ENCODE measurements at regions not wholly inside any gene's neighbourhood (a gene's known extent, or its start where the extent isn't known, plus 50 kb on each side); places are given as distances from the start of the nearest gene placed in this dataset.

GRCh38 chr12:90181216-90181615 lies 472.6 kb upstream of the ATP2B1 start:
- Histone ChIP-seq H3K4me3 (ENCODE audit: low read length) (no peak overlapping the region), H3K79me2 (ENCODE audit: control insufficient read depth, low read length) (no peaks in the 10 kb centered on the region), H3K27me3 (ENCODE audit: control insufficient read depth, low read length) (no peaks in the 10 kb centered on the region), H3K36me3 (ENCODE audit: control insufficient read depth, low read length) (no peaks in the 10 kb centered on the region), H3K9me2 (replicated peaks; ENCODE audit: control insufficient read depth, low read length) (no peaks in the 10 kb centered on the region), H3K4me1 (ENCODE audit: control insufficient read depth, low read length) (no peaks in the 10 kb centered on the region), H3K4me2 (ENCODE audit: low read length) (no peak overlapping the region), H3F3A (ENCODE audit: control insufficient read depth, insufficient read depth) (no peaks in the 10 kb centered on the region), H3K9me3 (ENCODE audit: control insufficient read depth, insufficient read depth, low read length) (no peaks in the 10 kb centered on the region), H4K20me1 (ENCODE audit: control insufficient read depth, insufficient read depth, low read depth, low read length) (no peaks in the 10 kb centered on the region), H3K27ac (ENCODE audit: low read depth, low read length) (no peak overlapping the region)
- no peak for TF ChIP-seq EZH2phosphoT487 (IDR thresholded peaks at IDR 0.05; ENCODE audit: borderline replicate concordance, low read length)
- no peak for TF ChIP-seq CTCF (IDR thresholded peaks at IDR 0.05; ENCODE audit: low read depth, low read length, poor library complexity, severe bottlenecking)

GRCh38 chr12:90174956-90175355 lies 466.3 kb upstream of the ATP2B1 start:
- Histone ChIP-seq H3K9me2 (replicated peaks; ENCODE audit: control insufficient read depth, low read length) (no peaks in the 10 kb centered on the region), H3K27ac (ENCODE audit: low read depth, low read length) (no peak overlapping the region), H3K27me3 (ENCODE audit: control insufficient read depth, low read length) (no peaks in the 10 kb centered on the region), H3K9me3 (ENCODE audit: control insufficient read depth, insufficient read depth, low read length) (no peaks in the 10 kb centered on the region), H3K36me3 (ENCODE audit: control insufficient read depth, low read length) (no peaks in the 10 kb centered on the region), H3K79me2 (ENCODE audit: control insufficient read depth, low read length) (no peaks in the 10 kb centered on the region), H3K4me2 (ENCODE audit: low read length) (no peak overlapping the region), H3K4me3 (ENCODE audit: low read length) (no peak overlapping the region), H3F3A (ENCODE audit: control insufficient read depth, insufficient read depth) (no peaks in the 10 kb centered on the region), H3K4me1 (ENCODE audit: control insufficient read depth, low read length) (no peaks in the 10 kb centered on the region), H4K20me1 (ENCODE audit: control insufficient read depth, insufficient read depth, low read depth, low read length) (no peaks in the 10 kb centered on the region)
- TF ChIP-seq EZH2phosphoT487 (IDR thresholded peaks at IDR 0.05; ENCODE audit: borderline replicate concordance, low read length): no peak
- no peak for TF ChIP-seq CTCF (IDR thresholded peaks at IDR 0.05; ENCODE audit: low read depth, low read length, poor library complexity, severe bottlenecking)

GRCh38 chr12:90174198-90174510 lies 465.5 kb upstream of the ATP2B1 start:
- Histone ChIP-seq H3K27me3 (ENCODE audit: control insufficient read depth, low read length) (no peaks in the 10 kb centered on the region), H3F3A (ENCODE audit: control insufficient read depth, insufficient read depth) (no peaks in the 10 kb centered on the region), H3K4me2 (ENCODE audit: low read length) (no peak overlapping the region), H3K36me3 (ENCODE audit: control insufficient read depth, low read length) (no peaks in the 10 kb centered on the region), H3K9me3 (ENCODE audit: control insufficient read depth, insufficient read depth, low read length) (no peaks in the 10 kb centered on the region), H3K4me3 (ENCODE audit: low read length) (no peak overlapping the region), H3K79me2 (ENCODE audit: control insufficient read depth, low read length) (no peaks in the 10 kb centered on the region), H3K9me2 (replicated peaks; ENCODE audit: control insufficient read depth, low read length) (no peaks in the 10 kb centered on the region), H3K27ac (ENCODE audit: low read depth, low read length) (no peak overlapping the region), H4K20me1 (ENCODE audit: control insufficient read depth, insufficient read depth, low read depth, low read length) (no peaks in the 10 kb centered on the region), H3K4me1 (ENCODE audit: control insufficient read depth, low read length) (no peaks in the 10 kb centered on the region)
- TF ChIP-seq CTCF (IDR thresholded peaks at IDR 0.05; ENCODE audit: low read depth, low read length, poor library complexity, severe bottlenecking) (no peak), EZH2phosphoT487 (IDR thresholded peaks at IDR 0.05; ENCODE audit: borderline replicate concordance, low read length) (no peak)
